Activated CD4-positive, alpha-beta memory T cell treated with anti-CD3 and anti-CD28 coated beads for 36 hours (primary cell): ENCODE measurements at regions not wholly inside any gene's neighbourhood (a gene's known extent, or its start where the extent isn't known, plus 50 kb on each side); places are given as distances from the start of the nearest gene placed in this dataset.

Experiments
- CTCF ChIA-PET: fragments of 350-600 bp; sonication (Branson Sonifier 250); formaldehyde crosslinking; loops from one replicate; lab custom pipeline; 2021; ENCODE audit warnings: antibody characterized with exemption, inconsistent platforms; lab: Charles Lee
- POLR2A ChIA-PET: fragments of 350-600 bp; sonication (Branson Sonifier 250); formaldehyde crosslinking; loops from one replicate; lab custom pipeline; 2021; ENCODE audit warnings: antibody characterized with exemption; lab: Charles Lee
- DNase-seq: peaks from one replicate; pipeline ENCODE4 v3.0.0-alpha.2; 2020
- H3K27ac Mint-ChIP-seq: one replicate; pipeline ENCODE4 v1.8.0; 2021; ENCODE audit warnings: mixed read lengths
- H3K27me3 Mint-ChIP-seq: one replicate; pipeline ENCODE4 v1.8.0; 2021; ENCODE audit warnings: mixed read lengths
- H3K36me3 Mint-ChIP-seq: one replicate; pipeline ENCODE4 v1.8.0; 2021; ENCODE audit warnings: mixed read lengths
- H3K4me1 Mint-ChIP-seq: one replicate; pipeline ENCODE4 v1.8.0; 2021; ENCODE audit warnings: low read depth, mixed read lengths
- H3K4me3 Mint-ChIP-seq: one replicate; pipeline ENCODE4 v1.8.0; 2021; ENCODE audit warnings: mild to moderate bottlenecking, mixed read lengths
- H3K9me3 Mint-ChIP-seq: one replicate; pipeline ENCODE4 v1.8.0; 2021; ENCODE audit warnings: mixed read lengths
- intact Hi-C: fragments of 100-400 bp; cut with micrococcal nuclease; formaldehyde crosslinking; loops from one replicate; pipeline ENCODE4 v1.15.1; 2023

DNA sequence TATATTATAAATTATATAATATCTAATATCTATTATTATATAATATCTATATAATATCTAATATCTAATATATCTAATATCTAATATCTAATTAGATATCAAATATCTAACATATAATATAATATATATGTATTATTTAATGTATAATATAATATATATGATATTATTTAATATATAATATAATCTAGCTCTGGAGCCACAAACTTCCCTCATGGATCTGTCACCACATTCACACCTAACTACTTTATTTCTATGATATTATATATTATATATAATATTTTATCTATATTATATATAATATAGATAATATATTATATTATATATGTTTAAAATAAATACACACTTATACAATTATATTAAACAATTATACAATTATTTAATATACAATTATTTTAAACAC lies 667.5 kb downstream of the KCTD8 start:
- H3K4me1 Mint-ChIP-seq, result no peaks in the 10 kb centered on the region
- H3K27ac Mint-ChIP-seq, result no peak overlapping the region
- DNase-seq, result no peak
- H3K9me3 Mint-ChIP-seq, result peaks cover under 1% of the 10 kb centered on the region
- intact Hi-C loops, result no loop called here
- POLR2A ChIA-PET, result no interaction called here
- no peak overlapping the region for H3K4me3 Mint-ChIP-seq
- CTCF ChIA-PET, result no interaction called here
- no peaks in the 10 kb centered on the region for H3K27me3 Mint-ChIP-seq
- no peaks in the 10 kb centered on the region for H3K36me3 Mint-ChIP-seq

DNA sequence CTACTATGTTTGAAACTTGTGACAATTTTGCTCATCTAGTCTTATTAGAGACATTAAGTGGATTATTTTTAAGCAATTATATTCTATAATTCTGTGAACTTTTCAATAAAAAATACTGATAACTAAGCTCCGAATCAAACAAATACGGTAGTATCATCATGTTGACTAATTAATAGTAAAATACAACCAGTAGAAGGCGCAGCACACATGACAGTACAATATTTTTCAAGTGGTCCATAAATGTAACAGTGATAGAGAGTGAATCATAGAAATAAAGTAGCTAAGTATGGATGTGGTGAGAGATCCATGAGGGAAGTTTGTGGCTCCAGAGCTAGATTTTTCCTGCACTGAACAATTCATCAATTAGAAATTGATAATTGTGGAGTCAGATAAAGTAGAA lies 666.2 kb downstream of the KCTD8 start:
- H3K36me3 Mint-ChIP-seq, result no peaks in the 10 kb centered on the region
- H3K27ac Mint-ChIP-seq, result no peak overlapping the region
- H3K4me1 Mint-ChIP-seq, result no peaks in the 10 kb centered on the region
- ChIA-PET CTCF (no interaction called here), POLR2A (no interaction called here)
- DNase-seq, result no peak
- no peak overlapping the region for H3K4me3 Mint-ChIP-seq
- no peaks in the 10 kb centered on the region for H3K27me3 Mint-ChIP-seq
- intact Hi-C loops, result no loop called here
- peaks cover 4% of the 10 kb centered on the region for H3K9me3 Mint-ChIP-seq

DNA sequence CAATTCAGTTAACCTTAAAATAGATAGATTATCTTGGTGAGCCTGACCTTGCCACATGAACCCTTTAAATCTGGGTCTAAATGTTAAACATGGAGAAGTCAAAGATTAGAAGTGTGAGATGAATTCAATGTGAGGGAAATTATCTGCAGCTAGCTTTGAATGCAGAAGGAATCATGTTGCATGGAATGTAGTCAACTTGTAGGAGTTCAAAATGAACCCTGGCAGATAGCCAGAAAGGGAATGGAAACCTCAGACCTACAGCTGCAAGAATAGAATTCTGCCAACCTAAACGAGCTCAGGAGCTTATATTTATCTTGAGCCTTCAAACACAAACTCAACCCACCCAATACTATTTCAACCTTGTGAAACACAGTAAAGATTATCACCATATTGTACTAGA lies 632.5 kb downstream of the KCTD8 start:
- H3K9me3 Mint-ChIP-seq, result peaks cover 15% of the 10 kb centered on the region
- intact Hi-C loops, result no loop called here
- no peak overlapping the region for H3K27ac Mint-ChIP-seq
- ChIA-PET CTCF (no interaction called here), POLR2A (no interaction called here)
- no peak overlapping the region for H3K4me3 Mint-ChIP-seq
- H3K27me3 Mint-ChIP-seq, result no peaks in the 10 kb centered on the region
- no peaks in the 10 kb centered on the region for H3K4me1 Mint-ChIP-seq
- no peaks in the 10 kb centered on the region for H3K36me3 Mint-ChIP-seq
- no peak for DNase-seq

DNA sequence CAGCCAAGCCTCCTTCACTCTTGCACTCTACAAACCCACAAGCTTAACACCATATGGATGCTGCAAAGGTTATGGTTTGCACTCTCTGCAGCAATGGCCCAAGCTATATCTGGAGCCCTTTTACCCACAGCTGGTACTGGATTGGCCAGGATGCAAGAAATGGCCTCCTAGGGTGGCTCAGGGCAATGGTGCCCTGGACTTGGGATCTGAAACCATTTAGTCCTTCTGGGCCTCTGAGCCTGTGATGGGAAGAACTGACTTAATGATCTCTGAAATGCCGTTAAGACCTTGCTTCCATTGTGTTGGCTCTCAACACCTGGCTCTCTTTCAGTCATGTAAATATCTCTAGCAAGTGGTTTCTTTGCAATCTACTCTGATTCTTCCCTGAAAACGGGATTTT lies 626.0 kb downstream of the KCTD8 start:
- Mint-ChIP-seq H3K4me3 (no peak overlapping the region), H3K9me3 (peaks cover 20% of the 10 kb centered on the region), H3K36me3 (no peaks in the 10 kb centered on the region), H3K27me3 (no peaks in the 10 kb centered on the region), H3K27ac (no peak overlapping the region), H3K4me1 (no peaks in the 10 kb centered on the region)
- intact Hi-C loops, result no loop called here
- POLR2A ChIA-PET, result no interaction called here
- no peak for DNase-seq
- CTCF ChIA-PET, result no interaction called here

DNA sequence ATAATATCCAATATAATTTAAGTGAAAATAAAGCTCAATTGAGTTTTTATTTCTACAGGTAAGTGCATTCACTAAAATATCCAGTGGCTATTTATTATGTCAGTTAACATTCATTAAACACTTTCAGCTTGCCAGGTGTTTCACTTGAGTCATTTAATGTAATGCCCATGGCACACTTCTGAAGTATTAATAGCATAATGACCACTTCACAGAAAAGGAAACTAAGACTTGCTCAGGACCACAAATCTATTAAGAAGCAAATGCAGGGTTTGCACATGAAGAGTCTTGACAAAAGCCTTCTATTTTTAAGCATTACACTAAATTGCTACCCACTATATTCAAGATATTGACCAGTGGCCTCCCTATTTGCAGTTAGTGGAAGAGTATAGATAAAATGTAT lies 612.7 kb downstream of the KCTD8 start:
- H3K27ac Mint-ChIP-seq, result no peak overlapping the region
- H3K9me3 Mint-ChIP-seq, result peaks cover 6% of the 10 kb centered on the region
- POLR2A ChIA-PET, result no interaction called here
- no peak overlapping the region for H3K4me3 Mint-ChIP-seq
- intact Hi-C loops, result no loop called here
- no peaks in the 10 kb centered on the region for H3K36me3 Mint-ChIP-seq
- CTCF ChIA-PET, result interaction anchor here (0.6 kb wide), 1 partner anchor 1440 kb away, joined by 4 read pairs; no protein-coding TSS in a partner anchor
- H3K4me1 Mint-ChIP-seq, result no peaks in the 10 kb centered on the region
- no peak for DNase-seq
- H3K27me3 Mint-ChIP-seq, result no peaks in the 10 kb centered on the region

DNA sequence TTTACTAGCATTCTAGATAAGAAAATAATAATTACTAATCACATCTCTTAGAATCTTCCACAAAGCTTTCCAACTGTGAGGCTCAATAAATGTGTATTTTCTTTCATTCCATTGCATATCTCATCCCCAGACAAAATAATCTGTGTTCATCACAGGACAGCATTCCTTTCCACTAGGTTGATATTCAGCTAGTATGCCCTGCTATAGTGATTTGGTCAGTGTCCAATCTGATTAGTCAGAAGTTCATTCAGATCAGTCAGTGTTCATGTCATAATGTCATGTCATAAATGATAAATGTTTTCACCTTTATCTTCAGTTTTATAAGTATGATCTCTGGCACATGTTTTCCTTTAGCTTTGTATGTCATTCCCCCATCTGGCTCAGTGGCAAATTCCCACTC lies 611.4 kb downstream of the KCTD8 start:
- H3K4me3 Mint-ChIP-seq, result no peak overlapping the region
- CTCF ChIA-PET, result no interaction called here
- intact Hi-C loops, result no loop called here
- H3K36me3 Mint-ChIP-seq, result no peaks in the 10 kb centered on the region
- no peaks in the 10 kb centered on the region for H3K4me1 Mint-ChIP-seq
- no peak for DNase-seq
- POLR2A ChIA-PET, result no interaction called here
- no peak overlapping the region for H3K27ac Mint-ChIP-seq
- H3K9me3 Mint-ChIP-seq, result peaks cover 5% of the 10 kb centered on the region
- H3K27me3 Mint-ChIP-seq, result no peaks in the 10 kb centered on the region

DNA sequence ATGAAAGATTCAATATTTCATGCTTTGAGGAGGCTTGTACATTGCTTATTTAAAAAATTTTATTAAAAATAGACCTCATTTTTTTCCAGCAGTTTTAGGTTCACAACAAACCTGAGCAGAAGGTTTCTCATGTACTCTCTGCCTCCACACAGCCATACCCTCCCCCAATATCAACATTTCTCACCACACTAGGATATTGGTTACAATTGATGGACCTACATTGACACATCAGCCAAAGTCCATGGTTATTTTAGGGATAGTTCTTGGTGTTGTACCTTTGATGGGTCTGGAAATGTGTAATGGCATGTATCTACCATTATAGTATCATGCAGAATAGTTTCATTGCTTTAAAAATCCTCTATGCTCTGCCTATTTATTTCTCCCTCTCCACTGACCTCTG lies 611.0 kb downstream of the KCTD8 start:
- no peak for DNase-seq
- H3K9me3 Mint-ChIP-seq, result peaks cover 4% of the 10 kb centered on the region
- no peaks in the 10 kb centered on the region for H3K36me3 Mint-ChIP-seq
- no peak overlapping the region for H3K27ac Mint-ChIP-seq
- POLR2A ChIA-PET, result no interaction called here
- no peaks in the 10 kb centered on the region for H3K27me3 Mint-ChIP-seq
- intact Hi-C loops, result no loop called here
- H3K4me1 Mint-ChIP-seq, result no peaks in the 10 kb centered on the region
- H3K4me3 Mint-ChIP-seq, result no peak overlapping the region
- CTCF ChIA-PET, result no interaction called here

DNA sequence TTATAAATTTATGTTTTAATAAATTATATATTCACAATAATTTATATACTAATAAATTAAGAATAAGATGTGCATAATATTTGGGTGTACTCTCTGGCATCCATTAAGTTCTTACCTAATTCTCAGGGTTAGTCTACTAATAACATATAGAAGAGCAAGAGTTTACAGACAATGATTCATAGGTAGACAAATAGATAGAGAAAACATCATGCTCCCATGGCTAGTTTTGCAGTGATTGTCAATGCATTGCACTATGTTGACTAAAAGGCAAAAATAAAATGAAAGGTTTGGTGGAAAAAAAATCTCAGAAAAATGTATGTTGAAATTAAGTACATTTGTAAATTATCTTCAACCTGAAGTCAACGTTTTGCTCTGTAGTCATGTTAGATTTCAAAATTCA lies 606.0 kb downstream of the KCTD8 start:
- POLR2A ChIA-PET, result no interaction called here
- H3K36me3 Mint-ChIP-seq, result no peaks in the 10 kb centered on the region
- CTCF ChIA-PET, result no interaction called here
- intact Hi-C loops, result no loop called here
- no peak overlapping the region for H3K4me3 Mint-ChIP-seq
- no peaks in the 10 kb centered on the region for H3K27me3 Mint-ChIP-seq
- no peak overlapping the region for H3K27ac Mint-ChIP-seq
- peaks cover 2% of the 10 kb centered on the region for H3K9me3 Mint-ChIP-seq
- no peaks in the 10 kb centered on the region for H3K4me1 Mint-ChIP-seq
- DNase-seq, result no peak

DNA sequence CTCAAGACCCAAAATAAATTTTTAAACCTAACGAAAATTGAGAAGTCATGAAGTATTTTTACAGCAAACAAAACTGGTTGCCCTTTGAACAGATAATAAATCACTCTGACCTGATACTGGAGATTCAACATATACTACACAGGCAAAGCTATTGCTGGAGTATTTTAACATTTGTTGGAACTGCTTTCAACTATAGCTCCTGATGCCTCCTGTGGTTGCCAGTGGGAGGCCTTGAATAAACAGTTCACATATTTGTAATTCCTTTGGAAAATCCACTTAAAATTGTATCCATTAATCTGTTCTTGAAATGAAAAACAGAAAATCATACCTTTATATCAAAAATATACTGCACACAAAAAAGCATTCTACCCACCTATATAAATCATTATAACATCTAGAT lies 605.1 kb downstream of the KCTD8 start:
- H3K27ac Mint-ChIP-seq, result no peak overlapping the region
- no peak for DNase-seq
- no peaks in the 10 kb centered on the region for H3K4me1 Mint-ChIP-seq
- ChIA-PET POLR2A (no interaction called here), CTCF (no interaction called here)
- no peaks in the 10 kb centered on the region for H3K27me3 Mint-ChIP-seq
- intact Hi-C loops, result no loop called here
- H3K4me3 Mint-ChIP-seq, result no peak overlapping the region
- no peaks in the 10 kb centered on the region for H3K36me3 Mint-ChIP-seq
- H3K9me3 Mint-ChIP-seq, result peaks cover 4% of the 10 kb centered on the region

DNA sequence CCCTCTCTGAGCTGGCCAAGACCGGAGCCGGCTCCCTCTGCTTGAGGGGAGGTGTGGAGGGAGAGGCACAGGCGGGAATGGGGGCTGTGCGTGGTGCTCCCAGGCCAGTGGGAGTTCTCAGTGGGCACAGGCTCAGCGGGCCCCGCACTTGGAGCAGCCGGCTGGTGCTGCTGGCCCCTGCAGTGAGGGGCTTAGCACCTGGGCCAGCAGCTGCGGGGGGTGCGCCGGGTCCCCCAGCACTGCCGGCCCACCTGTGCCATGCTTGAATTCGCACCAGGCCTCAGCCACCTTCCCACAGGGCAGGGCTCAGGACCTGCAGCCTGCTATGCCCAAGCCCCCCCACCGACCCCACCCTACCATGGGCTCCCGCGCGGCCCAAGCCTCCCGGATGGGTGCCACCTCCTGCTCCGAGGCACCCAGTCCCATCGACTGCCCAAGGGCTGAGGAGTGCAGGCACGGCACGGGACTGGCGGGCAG lies 602.5 kb downstream of the KCTD8 start:
- no peak overlapping the region for H3K4me3 Mint-ChIP-seq
- no peak for DNase-seq

DNA sequence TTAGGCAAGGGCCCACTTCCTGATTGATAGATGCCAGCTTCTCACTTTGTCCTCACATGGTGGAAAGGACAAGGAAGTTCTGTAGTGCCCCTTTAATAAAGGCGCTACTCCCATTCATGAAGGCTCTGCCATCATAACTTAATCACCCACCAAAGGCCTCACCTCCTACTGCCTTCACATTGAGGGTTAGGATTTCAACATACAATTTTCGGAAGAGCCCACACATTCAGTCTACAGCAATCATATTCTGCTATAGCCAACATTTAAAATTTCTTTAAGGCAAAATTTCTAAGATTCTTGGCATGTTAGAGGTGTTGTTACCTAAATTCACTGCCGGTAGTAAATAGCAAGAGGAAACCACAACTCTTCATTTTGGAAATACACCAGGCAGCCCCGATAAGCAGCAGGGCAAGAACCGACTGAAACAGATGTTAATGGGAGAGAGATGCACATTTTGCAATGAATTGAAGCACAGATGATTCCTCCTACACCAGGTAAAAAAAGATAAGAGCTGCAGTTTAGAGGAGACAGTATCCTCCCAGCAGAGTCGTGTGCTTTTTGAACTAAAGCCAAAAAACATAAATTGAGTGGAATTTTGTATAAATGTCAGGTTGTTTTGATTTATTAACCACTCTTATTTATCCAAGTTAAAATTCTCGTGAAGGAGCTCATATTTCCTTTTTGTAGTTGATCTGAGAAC lies 594.9 kb downstream of the KCTD8 start:
- Mint-ChIP-seq H3K4me1 (no peaks in the 10 kb centered on the region), H3K9me3 (peaks cover 28% of the 10 kb centered on the region), H3K27me3 (no peaks in the 10 kb centered on the region), H3K36me3 (no peaks in the 10 kb centered on the region), H3K4me3 (no peak overlapping the region), H3K27ac (no peak overlapping the region)
- intact Hi-C loops, result no loop called here
- no peak for DNase-seq
- POLR2A ChIA-PET, result no interaction called here
- CTCF ChIA-PET, result no interaction called here

More for the DNA sequence above, 602.5 kb downstream of the KCTD8 start:
- H3K27ac Mint-ChIP-seq, result no peak overlapping the region
- POLR2A ChIA-PET, result no interaction called here
- CTCF ChIA-PET, result no interaction called here
- H3K36me3 Mint-ChIP-seq, result no peaks in the 10 kb centered on the region
- no peaks in the 10 kb centered on the region for H3K27me3 Mint-ChIP-seq
- intact Hi-C loops, result no loop called here
- no peaks in the 10 kb centered on the region for H3K4me1 Mint-ChIP-seq
- peaks cover 12% of the 10 kb centered on the region for H3K9me3 Mint-ChIP-seq

DNA sequence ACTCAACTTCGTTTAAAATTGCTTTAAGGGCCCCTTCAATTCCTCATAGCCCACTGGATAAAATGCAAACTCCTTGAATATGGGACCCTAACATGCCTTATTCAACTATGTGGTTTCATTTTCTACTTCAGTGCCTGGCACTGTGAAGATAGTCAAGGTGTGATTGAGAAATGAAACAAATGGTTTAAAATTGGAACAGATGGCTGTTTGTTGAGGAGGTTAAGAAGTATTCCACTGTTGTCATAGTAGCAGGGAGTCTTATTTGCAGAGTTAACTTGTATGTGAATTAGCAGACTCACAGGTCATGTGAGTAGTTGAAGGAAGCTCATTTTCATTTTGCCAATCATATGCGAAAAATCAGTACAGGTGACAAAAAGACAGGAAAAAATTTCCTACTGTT lies 593.3 kb downstream of the KCTD8 start:
- Mint-ChIP-seq H3K27me3 (no peaks in the 10 kb centered on the region), H3K4me1 (no peaks in the 10 kb centered on the region), H3K9me3 (peaks cover 28% of the 10 kb centered on the region), H3K27ac (no peak overlapping the region), H3K36me3 (no peaks in the 10 kb centered on the region), H3K4me3 (no peak overlapping the region)
- no peak for DNase-seq
- ChIA-PET CTCF (no interaction called here), POLR2A (no interaction called here)
- intact Hi-C loops, result no loop called here

DNA sequence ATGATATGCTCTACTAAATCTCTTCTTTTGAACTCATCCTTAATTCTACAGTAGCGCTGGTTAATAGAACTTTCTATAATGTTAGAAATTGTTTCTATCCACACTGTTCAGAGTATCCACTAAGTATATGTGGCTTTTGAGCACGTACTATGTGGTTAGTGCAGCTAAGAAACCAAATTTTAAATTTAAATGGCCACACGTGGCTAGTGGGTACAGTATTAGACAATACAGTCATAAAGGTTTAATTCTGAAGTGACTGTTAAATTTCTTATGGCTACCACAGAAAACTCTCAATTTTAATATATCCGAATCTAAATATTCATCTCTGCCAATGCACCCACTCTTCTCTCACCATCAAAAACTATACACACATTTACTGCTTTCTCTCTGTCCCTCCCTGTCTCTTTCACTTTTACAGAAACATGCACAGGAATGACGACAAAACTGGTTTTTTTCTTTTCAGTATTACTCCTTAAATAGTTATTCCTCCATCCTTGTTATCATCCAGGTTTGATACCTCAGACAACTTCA lies 583.9 kb downstream of the KCTD8 start:
- Mint-ChIP-seq H3K4me1 (no peaks in the 10 kb centered on the region), H3K27ac (no peak overlapping the region), H3K27me3 (no peaks in the 10 kb centered on the region), H3K9me3 (peaks cover 10% of the 10 kb centered on the region), H3K4me3 (no peak overlapping the region), H3K36me3 (no peaks in the 10 kb centered on the region)
- ChIA-PET CTCF (no interaction called here), POLR2A (no interaction called here)
- intact Hi-C loops, result no loop called here
- DNase-seq, result no peak
